HFF-Myc (cell line): ENCODE measurements at regions not wholly inside any gene's neighbourhood (a gene's known extent, or its start where the extent isn't known, plus 50 kb on each side); places are given as distances from the start of the nearest gene placed in this dataset.
A peak's percentile ranks its signal among the peaks of the same experiment; 100 is the strongest.

Experiments
- DNase-seq: peaks from one replicate; pipeline ENCODE4 v3.0.0-alpha.2; 2011; ENCODE audit warnings: low read depth; ENCODE audit errors: extremely low read depth
- H3K4me3 ChIP-seq: replicated peaks from 2 replicates; pipeline ENCODE4 v1.5.1; 2011; ENCODE audit warnings: low read depth, mild to moderate bottlenecking, control low read depth, low read length
- CTCF ChIP-seq: IDR thresholded peaks from 2 replicates; pipeline ENCODE4 v1.5.1; 2012; ENCODE audit warnings: mild to moderate bottlenecking, low read depth, low read length, control low read depth; ENCODE audit errors: missing control alignments

- DNase-seq = no peak
- TF ChIP-seq CTCF = no peak
- no peak overlapping the region for H3K4me3 ChIP-seq
Observed at GRCh38 chr5:60125636-60126035, 232.1 kb upstream of the PDE4D start.

GRCh38 chr5:60102961-60103693 lies 209.6 kb upstream of the PDE4D start:
- H3K4me3 ChIP-seq = no peak overlapping the region
- DNase-seq = peak; percentile 14
- TF ChIP-seq CTCF = no peak

DNA sequence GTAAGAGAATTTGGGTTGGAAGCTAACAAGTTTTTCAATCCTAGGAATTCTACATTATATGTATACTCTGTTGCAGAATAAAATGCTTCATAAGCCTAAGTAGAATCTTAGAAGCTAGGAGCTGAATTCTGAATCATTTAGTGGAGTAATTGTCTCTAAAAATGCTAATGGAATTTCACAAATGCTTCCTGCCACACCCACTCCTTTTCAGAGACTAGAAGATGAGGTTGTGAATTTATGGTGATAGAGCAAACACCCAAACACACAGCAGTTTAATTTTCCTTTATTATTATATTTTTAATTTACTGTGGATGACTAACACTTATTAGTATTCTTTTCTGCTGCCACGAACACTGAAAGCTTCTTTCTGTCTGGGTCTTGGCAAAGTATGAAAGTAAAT lies 208.0 kb upstream of the PDE4D start:
- no peak for DNase-seq
- no peak for TF ChIP-seq CTCF
- H3K4me3 ChIP-seq = no peak overlapping the region

DNA sequence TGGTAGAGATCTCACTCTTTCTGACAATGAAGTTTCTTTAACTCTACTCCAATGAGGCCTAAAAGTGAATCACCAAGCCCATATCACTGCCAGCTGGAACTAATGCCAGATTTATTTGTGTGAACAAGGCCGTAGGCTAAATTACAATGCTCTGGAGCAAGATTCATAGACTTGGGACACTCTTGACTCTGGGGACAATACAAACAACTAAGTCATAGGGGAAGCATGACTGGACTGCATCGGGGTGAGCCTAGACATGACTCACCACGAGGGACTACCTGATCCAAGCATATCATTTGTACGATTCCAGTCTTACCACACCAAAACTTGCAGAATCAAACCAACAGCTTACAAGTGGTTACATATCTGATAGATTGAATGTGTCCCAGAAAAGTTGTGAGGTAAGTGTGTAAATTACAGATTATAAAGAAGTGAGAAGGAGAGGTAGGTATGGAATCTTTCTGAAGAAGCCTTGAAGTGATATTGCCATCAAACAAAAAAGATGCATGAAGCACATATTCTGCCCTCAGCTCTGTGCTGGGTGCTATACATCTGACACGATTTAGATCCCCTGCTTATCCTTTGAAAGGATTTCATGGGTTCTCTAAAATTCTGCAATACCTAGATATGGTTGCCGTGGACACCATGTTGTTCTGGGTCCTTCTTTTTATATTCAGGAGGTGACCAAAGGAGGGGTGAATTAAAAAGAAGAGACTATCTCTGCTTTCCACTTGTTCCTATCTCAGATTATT lies 199.3 kb upstream of the PDE4D start:
- no peak for TF ChIP-seq CTCF
- H3K4me3 ChIP-seq = no peak overlapping the region
- DNase-seq = peak; percentile 27

DNA sequence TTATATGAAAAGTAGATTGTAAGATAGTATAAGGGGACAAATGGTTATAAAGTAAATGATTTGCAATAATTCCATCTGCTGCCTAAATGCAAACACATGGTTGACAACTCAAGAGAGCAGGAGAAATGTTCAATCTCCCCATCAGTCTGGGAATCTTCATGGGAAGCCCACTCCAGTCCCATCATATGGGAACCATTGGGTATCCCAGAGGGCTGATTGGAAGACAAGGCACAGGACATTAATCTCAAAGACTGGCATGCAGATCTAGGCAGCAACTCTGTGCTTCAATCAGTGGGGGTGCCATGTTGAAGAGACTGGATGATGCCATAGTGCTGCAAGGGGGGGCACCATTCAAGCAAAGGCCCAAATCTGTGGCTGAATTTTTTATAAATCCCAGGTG lies 193.1 kb upstream of the PDE4D start:
- DNase-seq = no peak
- TF ChIP-seq CTCF = no peak
- no peak overlapping the region for H3K4me3 ChIP-seq

- no peak for TF ChIP-seq CTCF
- no peak overlapping the region for H3K4me3 ChIP-seq
- DNase-seq = no peak
Observed at GRCh38 chr5:60084226-60084625, 190.7 kb upstream of the PDE4D start.
